Glutamatergic neuron (in vitro differentiated cells): ENCODE measurements at regions not wholly inside any gene's neighbourhood (a gene's known extent, or its start where the extent isn't known, plus 50 kb on each side); places are given as distances from the start of the nearest gene placed in this dataset.

Experiments
- DNase-seq: peaks from one replicate; pipeline ENCODE4 v3.0.0; 2022
- H3K27ac Mint-ChIP-seq: one replicate; pipeline ENCODE4 v1.8.0; 2020; ENCODE audit warnings: mild to moderate bottlenecking, mixed read lengths, inconsistent platforms; ENCODE audit not compliant: unreplicated experiment
- H3K27me3 Mint-ChIP-seq: one replicate; pipeline ENCODE4 v1.8.0; 2020; ENCODE audit warnings: mild to moderate bottlenecking, moderate library complexity, mixed read lengths, inconsistent platforms; ENCODE audit not compliant: unreplicated experiment
- H3K36me3 Mint-ChIP-seq: one replicate; pipeline ENCODE4 v1.8.0; 2020; ENCODE audit warnings: mild to moderate bottlenecking, mixed read lengths, inconsistent platforms; ENCODE audit not compliant: unreplicated experiment
- H3K4me1 Mint-ChIP-seq: one replicate; pipeline ENCODE4 v1.8.0; 2020; ENCODE audit warnings: mild to moderate bottlenecking, low read depth, mixed read lengths, inconsistent platforms; ENCODE audit not compliant: unreplicated experiment
- H3K4me3 Mint-ChIP-seq: one replicate; pipeline ENCODE4 v1.8.0; 2020; ENCODE audit warnings: mild to moderate bottlenecking, mixed read lengths, inconsistent platforms; ENCODE audit not compliant: unreplicated experiment
- H3K9me3 Mint-ChIP-seq: one replicate; pipeline ENCODE4 v1.8.0; 2020; ENCODE audit warnings: mild to moderate bottlenecking, moderate library complexity, mixed read lengths, inconsistent platforms; ENCODE audit not compliant: unreplicated experiment
- CTCF ChIP-seq: fragments of 200-600 bp; sonication (generic); IDR thresholded peaks from one replicate; pipeline ENCODE4 v1.5.0; 2021; ENCODE audit not compliant: partially characterized antibody, unreplicated experiment

GRCh38 chr3:99218468-99218867 is 317.0 kb upstream of the DCBLD2 start:
- Mint-ChIP-seq H3K27me3 (no peaks in the 10 kb centered on the region), H3K4me1 (no peaks in the 10 kb centered on the region), H3K27ac (no peak overlapping the region), H3K36me3 (peaks cover 5% of the 10 kb centered on the region), H3K9me3 (peaks cover 3% of the 10 kb centered on the region), H3K4me3 (no peak overlapping the region)
- DNase-seq = no peak
- no peak for TF ChIP-seq CTCF

- Mint-ChIP-seq H3K27me3 (no peaks in the 10 kb centered on the region), H3K27ac (no peak overlapping the region), H3K9me3 (no peaks in the 10 kb centered on the region), H3K36me3 (no peaks in the 10 kb centered on the region), H3K4me3 (no peak overlapping the region), H3K4me1 (no peaks in the 10 kb centered on the region)
- DNase-seq = no peak
- no peak for TF ChIP-seq CTCF
Measured at GRCh38 chr3:99212969-99213368, 311.5 kb upstream of the DCBLD2 start.

GRCh38 chr3:99211309-99211708 is 309.8 kb upstream of the DCBLD2 start:
- no peaks in the 10 kb centered on the region for H3K27me3 Mint-ChIP-seq
- no peaks in the 10 kb centered on the region for H3K9me3 Mint-ChIP-seq
- H3K4me1 Mint-ChIP-seq = no peaks in the 10 kb centered on the region
- no peaks in the 10 kb centered on the region for H3K36me3 Mint-ChIP-seq
- no peak overlapping the region for H3K27ac Mint-ChIP-seq
- DNase-seq = no peak
- H3K4me3 Mint-ChIP-seq = no peak overlapping the region
- no peak for TF ChIP-seq CTCF

GRCh38 chr3:99199021-99199420 is 297.5 kb upstream of the DCBLD2 start:
- Mint-ChIP-seq H3K27ac (no peak overlapping the region), H3K27me3 (no peaks in the 10 kb centered on the region), H3K9me3 (no peaks in the 10 kb centered on the region), H3K4me1 (no peaks in the 10 kb centered on the region), H3K36me3 (no peaks in the 10 kb centered on the region), H3K4me3 (no peak overlapping the region)
- no peak for TF ChIP-seq CTCF
- DNase-seq = no peak

- Mint-ChIP-seq H3K27ac (no peak overlapping the region), H3K9me3 (no peaks in the 10 kb centered on the region), H3K36me3 (no peaks in the 10 kb centered on the region), H3K4me1 (no peaks in the 10 kb centered on the region), H3K27me3 (no peaks in the 10 kb centered on the region), H3K4me3 (no peak overlapping the region)
- no peak for TF ChIP-seq CTCF
- no peak for DNase-seq
Measured at GRCh38 chr3:99191186-99191585, 289.7 kb upstream of the DCBLD2 start.
